Cardiac muscle cell (in vitro differentiated cells and primary cell): ENCODE measurements at regions not wholly inside any gene's neighbourhood (a gene's known extent, or its start where the extent isn't known, plus 50 kb on each side); places are given as distances from the start of the nearest gene placed in this dataset.

ENCODE experiments used
- DNase-seq, 2 donors: peaks; one replicate each; pipeline versions ENCODE4 v3.0.0 to v3.0.0-alpha.2; 2010 to 2017; ENCODE audit warnings: low read depth in 1 of 2, low spot score in 1 of 2
- H3K27ac ChIP-seq: fragments of 200-600 bp; sonication (generic); 2 replicates; pipeline ENCODE4 v1.5.1; 2016
- H3K27me3 ChIP-seq: fragments of 200-600 bp; sonication (generic); 2 replicates; pipeline ENCODE4 v1.6.0; 2016; ENCODE audit warnings: control low read depth
- H3K36me3 ChIP-seq: fragments of 200-600 bp; sonication (generic); 2 replicates; pipeline ENCODE4 v1.5.1; 2016; ENCODE audit warnings: control low read depth
- H3K4me1 ChIP-seq: fragments of 200-600 bp; sonication (generic); 2 replicates; pipeline ENCODE4 v1.8.1; 2017; ENCODE audit warnings: low read depth, mild to moderate bottlenecking, mixed run types
- H3K4me3 ChIP-seq: fragments of 200-600 bp; sonication (generic); 2 replicates; pipeline ENCODE4 v1.5.1; 2016; ENCODE audit warnings: mild to moderate bottlenecking
- H3K9me3 ChIP-seq: fragments of 200-600 bp; sonication (generic); 2 replicates; pipeline ENCODE4 v1.5.1; 2017; ENCODE audit warnings: low read depth, mild to moderate bottlenecking, control low read depth
- TF ChIP-seq, protein P1 (sequence below): IDR thresholded peaks from 2 replicates; pipeline ENCODE4 v1.5.1; 2012; ENCODE audit warnings: low read depth, mild to moderate bottlenecking, low read length

DNA sequence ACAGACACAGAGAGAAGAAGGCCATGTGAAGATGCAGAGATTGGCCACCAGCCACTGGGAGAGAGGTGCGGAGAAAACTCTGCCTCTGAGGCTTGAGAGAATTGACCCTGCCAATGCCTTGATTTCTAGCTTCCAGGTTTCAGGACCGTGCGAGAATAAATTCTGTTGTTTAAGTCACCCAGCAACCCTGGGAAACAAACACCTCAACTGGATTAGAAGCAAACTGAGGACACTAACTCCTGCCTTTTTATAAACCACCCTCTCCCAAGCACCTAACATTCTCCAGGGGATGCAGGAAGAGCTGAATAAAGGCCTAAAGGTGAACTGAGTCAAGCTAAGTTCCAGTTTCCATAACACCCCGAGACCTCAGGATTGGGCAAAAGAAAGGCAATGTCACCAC is 136.1 kb downstream of the ANKRD60 start:
- H3K27ac ChIP-seq: no peak overlapping the region
- H3K4me3 ChIP-seq: no peak overlapping the region
- H3K9me3 ChIP-seq: no peaks in the 10 kb centered on the region
- TF ChIP-seq, protein P1, sequence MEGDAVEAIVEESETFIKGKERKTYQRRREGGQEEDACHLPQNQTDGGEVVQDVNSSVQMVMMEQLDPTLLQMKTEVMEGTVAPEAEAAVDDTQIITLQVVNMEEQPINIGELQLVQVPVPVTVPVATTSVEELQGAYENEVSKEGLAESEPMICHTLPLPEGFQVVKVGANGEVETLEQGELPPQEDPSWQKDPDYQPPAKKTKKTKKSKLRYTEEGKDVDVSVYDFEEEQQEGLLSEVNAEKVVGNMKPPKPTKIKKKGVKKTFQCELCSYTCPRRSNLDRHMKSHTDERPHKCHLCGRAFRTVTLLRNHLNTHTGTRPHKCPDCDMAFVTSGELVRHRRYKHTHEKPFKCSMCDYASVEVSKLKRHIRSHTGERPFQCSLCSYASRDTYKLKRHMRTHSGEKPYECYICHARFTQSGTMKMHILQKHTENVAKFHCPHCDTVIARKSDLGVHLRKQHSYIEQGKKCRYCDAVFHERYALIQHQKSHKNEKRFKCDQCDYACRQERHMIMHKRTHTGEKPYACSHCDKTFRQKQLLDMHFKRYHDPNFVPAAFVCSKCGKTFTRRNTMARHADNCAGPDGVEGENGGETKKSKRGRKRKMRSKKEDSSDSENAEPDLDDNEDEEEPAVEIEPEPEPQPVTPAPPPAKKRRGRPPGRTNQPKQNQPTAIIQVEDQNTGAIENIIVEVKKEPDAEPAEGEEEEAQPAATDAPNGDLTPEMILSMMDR: no peak
- H3K27me3 ChIP-seq: no peaks in the 10 kb centered on the region
- no peak for DNase-seq
- no peaks in the 10 kb centered on the region for H3K36me3 ChIP-seq
- no peaks in the 10 kb centered on the region for H3K4me1 ChIP-seq

DNA sequence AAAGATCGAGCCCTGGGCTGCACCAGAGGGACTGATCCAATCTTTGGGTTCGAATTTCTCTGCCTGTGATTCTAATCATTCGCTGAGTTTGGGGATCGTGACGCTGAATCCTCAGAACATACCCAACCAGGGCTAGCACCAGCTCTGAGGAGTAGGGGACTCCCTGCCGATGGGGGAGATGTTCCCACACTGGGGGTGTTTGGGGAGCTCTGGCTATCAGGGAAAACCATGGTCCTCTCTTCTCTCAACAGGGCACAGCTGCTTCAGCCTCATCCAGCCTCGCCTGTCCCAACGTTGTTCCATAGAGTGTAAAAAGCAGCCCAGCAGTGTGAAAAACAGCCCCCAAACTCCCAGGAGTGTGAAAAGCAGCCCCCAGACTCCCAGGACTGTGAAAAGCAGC is 136.6 kb downstream of the ANKRD60 start:
- H3K4me3 ChIP-seq: no peak overlapping the region
- H3K27ac ChIP-seq: no peak overlapping the region
- H3K9me3 ChIP-seq: no peaks in the 10 kb centered on the region
- H3K27me3 ChIP-seq: no peaks in the 10 kb centered on the region
- H3K4me1 ChIP-seq: no peaks in the 10 kb centered on the region
- DNase-seq: no peak
- no peaks in the 10 kb centered on the region for H3K36me3 ChIP-seq
- TF ChIP-seq, protein P1: no peak

DNA sequence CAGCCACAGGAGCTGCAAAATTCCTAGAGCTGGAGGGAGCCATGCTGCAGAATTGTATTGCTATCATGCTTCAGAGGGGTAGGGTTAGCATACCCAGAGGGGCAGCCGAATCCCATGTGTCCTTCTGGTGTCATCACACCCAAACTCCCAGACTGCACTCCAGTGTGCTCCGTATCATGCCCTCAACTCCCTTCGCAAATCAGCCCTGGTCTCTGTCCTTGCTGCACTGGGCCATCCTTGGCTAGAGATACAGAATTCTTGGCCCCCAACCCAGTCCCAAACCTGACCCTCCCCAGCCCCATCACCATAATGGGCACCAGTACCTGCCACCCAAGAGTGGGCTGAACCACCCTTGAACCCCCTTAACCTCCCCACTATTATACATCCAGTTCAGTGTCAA is 138.3 kb downstream of the ANKRD60 start:
- no peaks in the 10 kb centered on the region for H3K36me3 ChIP-seq
- no peak overlapping the region for H3K4me3 ChIP-seq
- H3K9me3 ChIP-seq: no peaks in the 10 kb centered on the region
- H3K4me1 ChIP-seq: no peaks in the 10 kb centered on the region
- no peak for DNase-seq
- no peak overlapping the region for H3K27ac ChIP-seq
- H3K27me3 ChIP-seq: no peaks in the 10 kb centered on the region
- TF ChIP-seq, protein P1: no peak

DNA sequence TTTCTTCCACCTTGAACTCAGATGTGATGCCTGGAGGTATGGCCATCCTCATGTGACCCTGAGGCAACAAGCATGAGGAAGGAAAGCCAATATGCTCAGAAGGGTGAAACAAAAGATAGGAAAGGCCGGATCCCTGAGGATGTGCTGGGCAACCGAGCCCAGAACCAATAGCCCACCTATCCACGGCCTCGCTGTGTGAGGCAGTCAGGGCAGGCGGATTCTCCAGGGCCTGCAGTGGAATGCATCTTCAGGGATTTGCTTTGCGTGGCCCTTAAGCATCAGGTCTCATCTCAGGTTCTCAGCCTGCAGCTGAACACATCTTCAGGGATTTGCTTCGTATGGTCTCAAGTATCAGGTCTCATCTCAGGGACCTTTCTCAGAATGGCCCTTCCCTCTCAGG is 139.8 kb downstream of the ANKRD60 start:
- no peaks in the 10 kb centered on the region for H3K9me3 ChIP-seq
- no peak for DNase-seq
- no peaks in the 10 kb centered on the region for H3K4me1 ChIP-seq
- no peak overlapping the region for H3K27ac ChIP-seq
- no peaks in the 10 kb centered on the region for H3K27me3 ChIP-seq
- H3K4me3 ChIP-seq: no peak overlapping the region
- TF ChIP-seq, protein P1: no peak
- H3K36me3 ChIP-seq: no peaks in the 10 kb centered on the region

DNA sequence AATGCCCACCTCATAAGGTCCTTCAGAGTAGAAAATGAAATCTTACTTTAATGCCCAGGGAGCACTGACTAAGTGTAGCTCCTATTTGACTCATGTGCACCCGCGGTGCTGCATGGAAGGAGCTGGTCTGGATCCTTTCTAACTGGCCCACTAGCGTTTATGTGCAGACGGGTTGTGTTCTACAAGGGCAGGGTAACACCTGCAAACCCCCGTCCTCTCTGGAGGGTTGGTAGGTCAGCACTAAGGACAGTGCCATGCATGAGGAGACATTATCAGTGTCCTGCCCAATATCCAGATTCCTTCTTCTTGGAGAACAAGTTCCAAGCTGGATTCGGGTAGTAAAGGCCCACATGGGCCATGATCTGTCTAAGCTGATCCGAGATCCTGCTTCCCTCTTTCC is 140.3 kb downstream of the ANKRD60 start:
- Histone ChIP-seq H3K36me3 (no peaks in the 10 kb centered on the region), H3K4me1 (no peaks in the 10 kb centered on the region), H3K27ac (no peak overlapping the region), H3K9me3 (no peaks in the 10 kb centered on the region), H3K4me3 (no peak overlapping the region), H3K27me3 (no peaks in the 10 kb centered on the region)
- peak in 1 of 2 donors; percentile 20 for DNase-seq
- TF ChIP-seq, protein P1: no peak

DNA sequence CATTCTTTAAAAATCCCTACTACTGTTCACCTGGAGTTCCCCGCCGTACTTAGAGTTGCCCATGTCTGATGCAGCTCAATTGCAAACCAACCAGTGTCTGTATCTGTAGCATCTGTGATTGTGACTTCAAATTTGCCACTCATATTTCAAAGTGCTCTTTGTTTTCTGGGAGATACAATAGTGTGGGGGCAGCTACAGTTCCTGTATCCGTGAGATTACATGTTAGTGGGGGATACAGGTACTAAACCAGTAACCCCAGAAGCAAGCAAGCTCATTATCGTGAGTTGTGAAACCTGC is 140.9 kb downstream of the ANKRD60 start:
- Histone ChIP-seq H3K9me3 (no peaks in the 10 kb centered on the region), H3K4me3 (no peak overlapping the region), H3K4me1 (no peaks in the 10 kb centered on the region), H3K27ac (no peak overlapping the region), H3K36me3 (no peaks in the 10 kb centered on the region), H3K27me3 (no peaks in the 10 kb centered on the region)
- TF ChIP-seq, protein P1: no peak
- DNase-seq: no peak
